ENCODE measurements at regions not wholly inside any gene's neighbourhood (a gene's known extent, or its start where the extent isn't known, plus 50 kb on each side); places are given as distances from the start of the nearest gene placed in this dataset.

GRCh38 chr5:56406221-56406620, 173.1 kb upstream of the ANKRD55 start:
- TF ChIP-seq POLR2AphosphoS5 (IDR thresholded peaks at IDR 0.05; ENCODE audit: low read depth, low read length) (no peak), TAF1 (IDR thresholded peaks at IDR 0.05; ENCODE audit: borderline replicate concordance, low read depth, low read length) (no peak)
